GM18870 (cell line): ENCODE measurements at regions not wholly inside any gene's neighbourhood (a gene's known extent, or its start where the extent isn't known, plus 50 kb on each side); places are given as distances from the start of the nearest gene placed in this dataset.

ENCODE experiments used
- ATAC-seq: cut with Tn5 transposase; IDR thresholded peaks from one replicate; pipeline ENCODE4 v1.9.1; 2021; ENCODE audit warnings: moderate library complexity; ENCODE audit not compliant: unreplicated experiment

- no peak for ATAC-seq
Measured at GRCh38 chr2:104745846-104746245, 108.1 kb upstream of the POU3F3 start.

GRCh38 chr2:104746299-104746698 lies 107.6 kb upstream of the POU3F3 start:
- no peak for ATAC-seq

GRCh38 chr2:104746858-104747257 lies 107.1 kb upstream of the POU3F3 start:
- ATAC-seq: no peak

- no peak for ATAC-seq
Measured at GRCh38 chr2:104749856-104750460, 104.0 kb upstream of the POU3F3 start.

GRCh38 chr2:104752504-104752903 lies 101.4 kb upstream of the POU3F3 start:
- ATAC-seq: no peak

DNA sequence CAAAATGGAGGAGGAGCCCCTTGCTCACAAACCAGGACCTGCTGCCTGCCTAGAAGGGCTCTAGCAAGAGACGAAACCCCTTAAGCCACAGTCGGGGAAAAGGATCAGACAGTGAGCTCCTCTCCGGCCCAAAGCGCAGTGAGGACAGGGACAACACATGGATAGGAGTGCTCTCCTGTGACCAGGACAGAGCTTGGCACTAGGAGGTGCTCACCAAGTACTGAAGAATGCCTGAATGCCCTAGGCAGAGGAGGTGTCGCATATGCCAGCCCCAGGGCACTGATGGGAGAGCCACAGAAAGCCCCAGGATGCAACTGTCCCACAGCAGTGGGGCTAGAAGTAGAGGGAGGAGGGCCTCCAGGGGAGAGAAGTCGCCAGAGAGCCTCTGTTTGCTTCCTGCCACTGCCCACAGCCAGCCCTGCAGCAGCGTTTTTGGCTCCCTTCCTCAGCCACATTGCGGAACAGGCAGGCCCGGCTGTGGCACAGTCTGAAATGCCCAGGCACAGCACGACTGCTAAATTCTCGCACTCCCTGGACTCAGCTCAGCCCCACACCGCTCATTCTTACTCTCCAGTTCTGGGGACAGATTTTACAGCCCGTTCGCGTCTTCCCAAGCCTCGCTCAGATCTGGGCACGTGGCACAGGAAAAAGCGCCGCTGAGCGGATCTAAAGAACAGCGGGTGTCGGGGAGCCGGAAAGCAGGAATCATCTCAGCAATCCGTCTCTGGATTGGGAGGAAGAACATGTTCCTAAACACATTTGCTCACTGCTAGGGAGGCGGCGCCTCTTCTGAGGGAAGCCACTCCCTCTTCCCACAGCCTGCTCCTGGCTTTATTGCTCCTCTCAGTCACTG lies 98.7 kb upstream of the POU3F3 start:
- ATAC-seq: no peak

- no peak for ATAC-seq
Measured at GRCh38 chr2:104756118-104756517, 97.8 kb upstream of the POU3F3 start.

DNA sequence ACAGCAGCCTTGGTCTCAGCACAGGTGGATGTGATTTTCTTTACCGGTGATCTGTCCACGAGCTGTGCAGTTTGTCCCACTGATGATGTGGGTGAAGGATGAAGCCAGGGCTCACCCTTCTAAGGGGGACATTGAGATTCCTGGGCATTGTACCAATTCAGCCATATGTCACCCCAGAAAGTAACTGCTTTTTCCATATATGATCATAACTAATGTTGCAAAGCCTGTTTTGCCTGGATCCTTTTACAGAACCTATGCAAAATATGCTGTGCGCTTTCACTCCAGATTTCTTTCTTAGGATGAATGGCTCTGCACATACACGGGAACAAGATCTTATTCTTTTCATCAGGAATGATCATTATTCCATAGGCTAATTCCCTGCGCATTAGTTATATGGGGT lies 96.9 kb upstream of the POU3F3 start:
- no peak for ATAC-seq

GRCh38 chr2:104758199-104758620 lies 95.7 kb upstream of the POU3F3 start:
- no peak for ATAC-seq

DNA sequence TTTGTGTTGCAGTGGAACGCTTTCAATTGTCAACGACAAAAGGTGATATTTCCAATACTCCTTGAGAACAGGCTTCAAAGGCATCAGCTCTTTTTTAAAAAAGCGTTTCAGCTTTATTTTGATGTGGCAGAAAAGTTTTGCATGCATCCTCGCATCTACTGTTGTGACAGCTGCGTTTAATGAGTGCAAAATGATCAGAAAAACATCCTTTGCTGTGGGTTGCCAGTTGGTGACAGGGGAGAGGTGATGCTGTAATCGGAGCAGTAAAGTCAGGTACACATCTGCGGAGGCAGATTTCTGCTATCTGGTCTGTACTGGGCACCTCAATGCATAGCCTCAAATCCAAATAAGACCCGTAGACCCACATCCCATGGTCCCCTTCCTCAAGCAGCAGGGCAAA lies 91.9 kb upstream of the POU3F3 start:
- ATAC-seq: no peak

GRCh38 chr2:104766683-104767082 lies 87.2 kb upstream of the POU3F3 start:
- no peak for ATAC-seq

GRCh38 chr2:104768694-104769093 lies 85.2 kb upstream of the POU3F3 start:
- no peak for ATAC-seq

GRCh38 chr2:104769096-104769495 lies 84.8 kb upstream of the POU3F3 start:
- no peak for ATAC-seq

GRCh38 chr2:104772996-104773395 lies 80.9 kb upstream of the POU3F3 start:
- no peak for ATAC-seq

DNA sequence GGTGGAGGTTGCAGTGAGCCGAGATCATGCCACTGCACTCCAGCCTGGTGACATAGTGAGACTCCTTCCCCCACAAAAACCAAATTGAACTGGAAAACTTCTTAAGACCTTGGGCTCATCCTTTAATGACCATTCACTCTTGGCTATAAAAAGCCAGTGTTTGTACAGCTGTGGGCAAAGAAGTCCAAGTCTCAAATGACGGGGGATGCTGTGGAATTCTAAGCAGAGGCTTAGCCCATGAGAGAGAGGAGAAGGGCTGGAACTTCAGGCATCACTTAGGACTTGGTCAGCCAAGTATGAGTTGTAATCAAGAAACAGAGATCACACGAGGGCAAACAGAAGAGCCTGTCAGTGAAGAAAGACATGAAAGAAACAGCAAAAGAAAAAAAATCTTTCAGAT lies 79.3 kb upstream of the POU3F3 start:
- ATAC-seq: no peak

- no peak for ATAC-seq
Measured at GRCh38 chr2:104777721-104778120, 76.2 kb upstream of the POU3F3 start.

DNA sequence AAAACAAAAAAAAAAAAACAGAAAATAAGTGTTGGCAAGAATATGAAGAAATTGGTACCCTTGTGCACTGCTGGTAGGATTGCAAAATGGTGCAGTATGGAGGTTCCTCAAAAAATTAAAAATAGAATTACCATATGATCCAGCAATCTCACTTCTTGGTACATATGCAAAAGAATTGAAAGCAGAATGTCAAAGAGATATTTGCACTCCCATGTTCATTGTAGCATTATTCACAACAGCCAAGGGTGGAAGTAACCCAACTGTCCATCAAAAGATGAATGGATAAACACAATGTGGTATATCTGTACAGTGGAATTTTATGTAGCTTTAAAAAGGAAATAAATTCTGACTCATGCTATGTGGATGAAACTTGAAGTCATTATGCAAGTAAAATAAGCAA lies 72.8 kb upstream of the POU3F3 start:
- ATAC-seq: no peak

- no peak for ATAC-seq
Measured at GRCh38 chr2:104784264-104784663, 69.7 kb upstream of the POU3F3 start.

DNA sequence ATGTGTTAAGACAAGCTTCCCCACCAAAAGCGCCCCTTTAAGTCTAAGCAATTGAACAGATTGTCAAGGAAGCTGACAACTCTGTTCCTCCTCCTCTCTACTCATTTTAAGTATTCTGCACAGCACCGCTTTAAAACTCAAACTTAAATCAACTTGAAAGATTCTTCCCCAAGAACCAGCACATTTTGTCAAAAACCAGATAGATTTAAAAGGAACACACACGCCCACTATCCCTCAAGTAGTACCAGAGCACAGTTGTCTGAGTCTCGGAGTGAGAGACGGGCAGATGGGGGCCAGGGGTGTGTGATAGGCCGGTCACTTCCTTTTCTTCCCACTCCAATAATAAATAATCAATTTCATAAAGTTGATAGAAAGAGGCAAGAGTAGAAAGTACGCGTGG lies 67.7 kb upstream of the POU3F3 start:
- no peak for ATAC-seq

DNA sequence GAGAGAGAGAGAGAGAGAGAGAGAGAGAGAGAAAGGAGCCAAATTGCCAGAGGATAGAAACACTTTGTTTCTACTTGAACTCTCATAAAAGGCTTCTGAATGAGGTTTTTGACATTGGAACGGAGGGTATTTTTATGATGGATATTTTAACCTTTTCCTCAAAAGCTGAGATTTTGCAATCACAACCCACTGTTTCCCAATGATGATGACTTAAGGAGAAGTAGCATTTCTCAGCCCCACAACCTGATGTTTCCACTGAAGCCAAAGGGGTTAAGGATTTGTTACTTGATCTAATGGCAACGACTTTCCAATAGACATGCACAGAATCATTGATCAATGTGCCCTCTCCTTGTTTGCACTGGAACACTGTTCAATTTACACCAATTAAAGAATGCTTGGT lies 67.1 kb upstream of the POU3F3 start:
- ATAC-seq: no peak

- ATAC-seq: no peak
Measured at GRCh38 chr2:104787298-104788065, 66.4 kb upstream of the POU3F3 start.
